Stimulated activated naive CD8-positive, alpha-beta T cell treated with anti-CD3 and anti-CD28 coated beads, Interleukin-15, Interleukin-2, amounts not matched to agents 100 U/mL and 50 U/mL, for 24 hours (primary cell): ENCODE measurements at regions not wholly inside any gene's neighbourhood (a gene's known extent, or its start where the extent isn't known, plus 50 kb on each side); places are given as distances from the start of the nearest gene placed in this dataset.

Source experiments
- ATAC-seq: fragments of 150-1000 bp; cut with Tn5 transposase; one replicate; pipeline ENCODE4 v1.10.0; 2021
- DNase-seq: peaks from one replicate; pipeline ENCODE4 v3.0.0; 2021

- ATAC-seq: peak; percentile 16
- DNase-seq: peak; percentile 38
These were observed 112.1 kb upstream of the DUSP22 start for GRCh38 chr6:180091-180694.

- DNase-seq (no peak), ATAC-seq (no peak)
These were observed 111.1 kb upstream of the DUSP22 start for GRCh38 chr6:181049-181654.

- peak; percentile 79 for ATAC-seq
- DNase-seq: no peak
These were observed 108.6 kb upstream of the DUSP22 start for GRCh38 chr6:183668-184067.

GRCh38 chr6:184161-184700 lies 108.1 kb upstream of the DUSP22 start:
- DNase-seq: no peak
- no peak for ATAC-seq

- no peak for DNase-seq
- ATAC-seq: no peak
These were observed 105.8 kb upstream of the DUSP22 start for GRCh38 chr6:186340-186965.

GRCh38 chr6:187210-187861 lies 105.0 kb upstream of the DUSP22 start:
- DNase-seq (no peak), ATAC-seq (no peak)

- DNase-seq (peak; percentile 88), ATAC-seq (peak; percentile 71)
These were observed 103.2 kb upstream of the DUSP22 start for GRCh38 chr6:188821-189655.

- DNase-seq (no peak), ATAC-seq (no peak)
These were observed 102.6 kb upstream of the DUSP22 start for GRCh38 chr6:189676-190075.

- no peak for ATAC-seq
- DNase-seq: peak; percentile 27
These were observed 101.5 kb upstream of the DUSP22 start for GRCh38 chr6:190596-191395.

GRCh38 chr6:191487-192312 lies 100.6 kb upstream of the DUSP22 start:
- ATAC-seq (no peak), DNase-seq (no peak)

- ATAC-seq (no peak), DNase-seq (no peak)
These were observed 100.0 kb upstream of the DUSP22 start for GRCh38 chr6:192313-192664.

GRCh38 chr6:193180-193579 lies 99.1 kb upstream of the DUSP22 start:
- ATAC-seq (no peak), DNase-seq (no peak)

GRCh38 chr6:193773-194310 lies 98.4 kb upstream of the DUSP22 start:
- DNase-seq (peak; percentile 31), ATAC-seq (peak; percentile 58)

GRCh38 chr6:195861-196360 lies 96.4 kb upstream of the DUSP22 start:
- DNase-seq (peak; percentile 60), ATAC-seq (peak; percentile 70)

GRCh38 chr6:196543-196942 lies 95.7 kb upstream of the DUSP22 start:
- no peak for DNase-seq
- no peak for ATAC-seq

GRCh38 chr6:203661-204060 lies 88.6 kb upstream of the DUSP22 start:
- DNase-seq (no peak), ATAC-seq (no peak)

- DNase-seq (no peak), ATAC-seq (no peak)
These were observed 86.0 kb upstream of the DUSP22 start for GRCh38 chr6:206264-206663.

- DNase-seq: no peak
- no peak for ATAC-seq
These were observed 83.9 kb upstream of the DUSP22 start for GRCh38 chr6:208364-208763.

- no peak for DNase-seq
- no peak for ATAC-seq
These were observed 83.3 kb upstream of the DUSP22 start for GRCh38 chr6:208938-209337.
